ENCODE measurements at regions not wholly inside any gene's neighbourhood (a gene's known extent, or its start where the extent isn't known, plus 50 kb on each side); places are given as distances from the start of the nearest gene placed in this dataset.

DNA sequence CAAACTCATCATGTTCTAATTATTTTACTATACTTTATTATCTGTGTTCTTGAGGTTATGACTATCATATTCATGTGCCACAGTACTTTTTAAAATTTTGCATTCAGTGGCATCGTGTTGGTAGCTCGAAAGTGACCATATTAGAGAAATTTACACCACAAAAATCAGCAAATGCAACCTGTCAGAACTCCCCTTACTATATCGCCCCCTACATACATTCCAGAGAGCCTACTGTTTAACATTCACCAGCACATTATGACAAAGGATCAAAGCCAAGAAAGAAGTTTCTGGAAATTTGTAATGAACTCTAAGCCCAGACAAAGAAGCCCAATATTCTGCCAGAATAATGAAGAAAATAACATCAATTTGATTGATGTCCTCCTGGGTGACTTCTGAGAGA is 909.3 kb downstream of the LTN1 start:
- no peak for TF ChIP-seq EZH2 (IDR thresholded peaks at IDR 0.05; ENCODE audit: borderline replicate concordance, low read length)
- no peak for TF ChIP-seq CTCF (conservative IDR thresholded peaks at IDR 0.05 in 1 of 2, IDR thresholded peaks at IDR 0.05 in 1 of 2; ENCODE audit: extremely low read depth in 1 of 2, insufficient read depth in 1 of 2, low read depth in 1 of 2, low read length in 2 of 2)
